ENCODE measurements at regions not wholly inside any gene's neighbourhood (a gene's known extent, or its start where the extent isn't known, plus 50 kb on each side); places are given as distances from the start of the nearest gene placed in this dataset.

DNA sequence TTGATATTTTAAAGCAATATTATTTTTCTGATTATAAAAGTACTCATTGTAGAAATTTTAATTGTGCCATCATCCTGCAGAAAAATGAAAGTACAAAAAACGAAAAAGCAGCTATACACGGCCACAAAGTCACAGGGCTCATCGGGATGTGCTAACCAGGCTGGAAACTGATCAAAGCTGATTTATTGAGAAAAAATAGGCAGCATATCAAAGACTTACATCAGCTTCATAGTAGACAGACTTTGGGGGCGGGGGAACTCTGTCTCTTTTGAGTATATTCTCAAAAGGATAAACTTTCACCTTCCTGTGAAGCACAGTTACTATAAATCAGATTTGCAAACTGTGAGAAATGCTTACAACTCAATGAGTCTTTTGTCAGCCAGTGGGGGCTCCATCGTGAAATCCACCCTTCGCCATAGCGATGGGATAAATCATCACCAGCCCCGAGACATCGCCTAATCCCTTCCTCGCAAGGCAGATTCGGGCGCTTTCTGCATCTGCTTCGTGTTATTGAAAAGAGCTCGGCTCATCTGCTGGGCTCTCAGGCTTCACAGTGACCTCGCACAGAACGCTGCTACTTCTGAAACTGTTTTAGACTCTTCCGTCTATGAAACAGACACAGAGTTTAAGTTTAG is 69.2 kb upstream of the ERG start:
- TF ChIP-seq, protein P1, sequence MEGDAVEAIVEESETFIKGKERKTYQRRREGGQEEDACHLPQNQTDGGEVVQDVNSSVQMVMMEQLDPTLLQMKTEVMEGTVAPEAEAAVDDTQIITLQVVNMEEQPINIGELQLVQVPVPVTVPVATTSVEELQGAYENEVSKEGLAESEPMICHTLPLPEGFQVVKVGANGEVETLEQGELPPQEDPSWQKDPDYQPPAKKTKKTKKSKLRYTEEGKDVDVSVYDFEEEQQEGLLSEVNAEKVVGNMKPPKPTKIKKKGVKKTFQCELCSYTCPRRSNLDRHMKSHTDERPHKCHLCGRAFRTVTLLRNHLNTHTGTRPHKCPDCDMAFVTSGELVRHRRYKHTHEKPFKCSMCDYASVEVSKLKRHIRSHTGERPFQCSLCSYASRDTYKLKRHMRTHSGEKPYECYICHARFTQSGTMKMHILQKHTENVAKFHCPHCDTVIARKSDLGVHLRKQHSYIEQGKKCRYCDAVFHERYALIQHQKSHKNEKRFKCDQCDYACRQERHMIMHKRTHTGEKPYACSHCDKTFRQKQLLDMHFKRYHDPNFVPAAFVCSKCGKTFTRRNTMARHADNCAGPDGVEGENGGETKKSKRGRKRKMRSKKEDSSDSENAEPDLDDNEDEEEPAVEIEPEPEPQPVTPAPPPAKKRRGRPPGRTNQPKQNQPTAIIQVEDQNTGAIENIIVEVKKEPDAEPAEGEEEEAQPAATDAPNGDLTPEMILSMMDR (IDR thresholded peaks at IDR 0.05): no peak
- no peak for TF ChIP-seq EZH2phosphoT487 (IDR thresholded peaks at IDR 0.05)
- TF ChIP-seq EZH2 (IDR thresholded peaks at IDR 0.05): no peak
